ENCODE measurements at regions not wholly inside any gene's neighbourhood (a gene's known extent, or its start where the extent isn't known, plus 50 kb on each side); places are given as distances from the start of the nearest gene placed in this dataset.

- intact Hi-C loops (cut with micrococcal nuclease) = no loop called here
- Histone ChIP-seq H3K4me3 (ENCODE audit: low read length) (no peak overlapping the region), H3K4me1 (ENCODE audit: control insufficient read depth in 2 of 2, insufficient read depth in 2 of 2, low read length in 2 of 2) (no peaks in the 10 kb centered on the region), H3K36me3 (ENCODE audit: control insufficient read depth in 2 of 3, insufficient read depth in 3 of 3, low read length in 3 of 3) (no peaks in the 10 kb centered on the region), H3K27me3 (ENCODE audit: control insufficient read depth in 2 of 2, insufficient read depth in 2 of 2, low read length in 2 of 2) (no peaks in the 10 kb centered on the region), H3K27ac (ENCODE audit: low read depth, low read length) (no peak overlapping the region), H3K9me3 (ENCODE audit: control insufficient read depth in 2 of 3, low read length in 3 of 3) (no peaks in the 10 kb centered on the region)
- ChIA-PET CTCF (no interaction called here), POLR2A (no interaction called here)
- DNase-seq (no peak), ATAC-seq (no peak)
- no peak overlapping the region for H3K27ac Mint-ChIP-seq
- no peak overlapping the region for H3K4me3 Mint-ChIP-seq
- peaks cover 0 to 8% (median 0%) of the 10 kb centered on the region in 5 donors for H3K27me3 Mint-ChIP-seq
- H3K4me1 Mint-ChIP-seq = no peaks in the 10 kb centered on the region
- H3K36me3 Mint-ChIP-seq = no peaks in the 10 kb centered on the region
- H3K9me3 Mint-ChIP-seq = peaks cover 0 to 1% (median 0%) of the 10 kb centered on the region in 11 donors
These were observed 294.1 kb upstream of the UBE2E2 start for GRCh38 chr3:22908989-22909507.

DNA sequence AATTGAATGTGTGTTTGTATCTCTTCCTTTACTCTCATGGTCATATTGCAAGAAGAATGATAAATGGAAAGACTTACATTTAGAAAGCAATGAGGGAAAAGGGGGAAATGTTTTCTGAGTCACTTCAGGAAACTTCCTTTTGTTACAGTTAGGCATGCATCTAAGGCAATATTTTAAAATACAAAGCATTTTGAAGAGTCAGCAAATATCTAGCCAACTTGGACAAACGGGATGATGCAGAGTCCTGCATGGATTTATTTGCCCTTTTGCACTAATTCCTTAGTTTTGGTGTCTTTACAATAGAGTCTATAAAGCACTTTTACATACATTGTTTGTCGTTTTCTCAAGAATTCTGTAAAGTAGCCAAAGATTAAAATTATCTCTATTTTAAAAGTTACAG, 286.2 kb upstream of the UBE2E2 start:
- Histone ChIP-seq H3K27me3 (ENCODE audit: control insufficient read depth in 2 of 2, insufficient read depth in 2 of 2, low read length in 2 of 2) (no peaks in the 10 kb centered on the region), H3K4me1 (ENCODE audit: control insufficient read depth in 2 of 2, insufficient read depth in 2 of 2, low read length in 2 of 2) (no peaks in the 10 kb centered on the region), H3K9me3 (ENCODE audit: control insufficient read depth in 2 of 3, low read length in 3 of 3) (no peaks in the 10 kb centered on the region), H3K27ac (ENCODE audit: low read depth, low read length) (no peak overlapping the region), H3K4me3 (ENCODE audit: low read length) (no peak overlapping the region), H3K36me3 (ENCODE audit: control insufficient read depth in 2 of 3, insufficient read depth in 3 of 3, low read length in 3 of 3) (no peaks in the 10 kb centered on the region)
- ATAC-seq (no peak), DNase-seq (no peak)
- H3K4me3 Mint-ChIP-seq = no peak overlapping the region
- ChIA-PET POLR2A (no interaction called here), CTCF (no interaction called here)
- no peaks in the 10 kb centered on the region for H3K36me3 Mint-ChIP-seq
- H3K4me1 Mint-ChIP-seq = no peaks in the 10 kb centered on the region
- H3K27ac Mint-ChIP-seq = no peak overlapping the region
- peaks cover 0 to 3% (median 0%) of the 10 kb centered on the region in 5 donors for H3K27me3 Mint-ChIP-seq
- H3K9me3 Mint-ChIP-seq = peaks cover 0 to 3% (median 0%) of the 10 kb centered on the region in 11 donors
- intact Hi-C loops (cut with micrococcal nuclease) = no loop called here

DNA sequence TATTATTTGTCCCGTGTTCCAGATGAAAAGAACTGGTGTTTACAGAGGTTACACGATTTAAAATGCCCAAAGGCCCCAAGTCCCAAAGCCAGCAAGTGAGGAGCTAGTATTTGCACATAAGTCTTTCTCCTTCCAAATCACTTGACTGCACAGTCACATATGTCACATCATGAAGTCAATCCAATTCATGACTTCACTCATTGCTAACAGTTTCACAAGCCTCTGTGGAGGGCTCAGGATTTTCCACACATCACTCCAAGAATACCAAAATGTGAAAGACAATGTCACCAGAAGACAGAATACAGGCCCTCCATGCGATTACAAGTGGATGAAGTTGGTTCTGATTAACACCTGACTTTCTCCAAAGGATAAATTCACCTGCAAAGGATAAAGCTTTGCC, 283.1 kb upstream of the UBE2E2 start:
- ChIA-PET POLR2A (no interaction called here), CTCF (no interaction called here)
- H3K36me3 Mint-ChIP-seq = no peaks in the 10 kb centered on the region
- Histone ChIP-seq H3K4me1 (ENCODE audit: control insufficient read depth in 2 of 2, insufficient read depth in 2 of 2, low read length in 2 of 2) (no peaks in the 10 kb centered on the region), H3K4me3 (ENCODE audit: low read length) (no peak overlapping the region), H3K9me3 (ENCODE audit: control insufficient read depth in 2 of 3, low read length in 3 of 3) (no peaks in the 10 kb centered on the region), H3K27me3 (ENCODE audit: control insufficient read depth in 2 of 2, insufficient read depth in 2 of 2, low read length in 2 of 2) (no peaks in the 10 kb centered on the region), H3K27ac (ENCODE audit: low read depth, low read length) (no peak overlapping the region), H3K36me3 (ENCODE audit: control insufficient read depth in 2 of 3, insufficient read depth in 3 of 3, low read length in 3 of 3) (no peaks in the 10 kb centered on the region)
- no peaks in the 10 kb centered on the region for H3K4me1 Mint-ChIP-seq
- no peak overlapping the region for H3K4me3 Mint-ChIP-seq
- H3K9me3 Mint-ChIP-seq = peaks cover 0 to 3% (median 0%) of the 10 kb centered on the region in 11 donors
- DNase-seq (no peak), ATAC-seq (no peak)
- H3K27ac Mint-ChIP-seq = no peak overlapping the region
- intact Hi-C loops (cut with micrococcal nuclease) = no loop called here
- H3K27me3 Mint-ChIP-seq = peaks cover 0 to 3% (median 0%) of the 10 kb centered on the region in 5 donors

GRCh38 chr3:22922317-22922716, 280.8 kb upstream of the UBE2E2 start:
- CTCF ChIA-PET = no interaction called here
- no peak overlapping the region for H3K27ac Mint-ChIP-seq
- H3K36me3 ChIP-seq (ENCODE audit: control insufficient read depth in 2 of 3, insufficient read depth in 3 of 3, low read length in 3 of 3) = no peaks in the 10 kb centered on the region

GRCh38 chr3:22923711-22924110, 279.4 kb upstream of the UBE2E2 start:
- intact Hi-C loops (cut with micrococcal nuclease) = loop anchor here in 1 of 2 donors (2.0 kb wide), 1 partner anchor 881 kb away; the partner anchor contains the start of gene UBE2E1
- H3K36me3 ChIP-seq (ENCODE audit: control insufficient read depth in 2 of 3, insufficient read depth in 3 of 3, low read length in 3 of 3) = no peaks in the 10 kb centered on the region
- Mint-ChIP-seq H3K27ac (no peak overlapping the region), H3K4me3 (no peak overlapping the region), H3K9me3 (no peaks in the 10 kb centered on the region), H3K36me3 (no peaks in the 10 kb centered on the region), H3K27me3 (no peaks in the 10 kb centered on the region), H3K4me1 (no peaks in the 10 kb centered on the region)
- ATAC-seq = no peak
- no peaks in the 10 kb centered on the region for H3K4me1 ChIP-seq (ENCODE audit: control insufficient read depth in 2 of 2, insufficient read depth in 2 of 2, low read length in 2 of 2)
- H3K27me3 ChIP-seq (ENCODE audit: control insufficient read depth in 2 of 2, insufficient read depth in 2 of 2, low read length in 2 of 2) = no peaks in the 10 kb centered on the region
- H3K4me3 ChIP-seq (ENCODE audit: low read length) = no peak overlapping the region
- ChIA-PET CTCF (no interaction called here), POLR2A (no interaction called here)
- no peak overlapping the region for H3K27ac ChIP-seq (ENCODE audit: low read depth, low read length)
- no peaks in the 10 kb centered on the region for H3K9me3 ChIP-seq (ENCODE audit: control insufficient read depth in 2 of 3, low read length in 3 of 3)
- DNase-seq = no peak

More at GRCh38 chr3:22922317-22922716, 280.8 kb upstream of the UBE2E2 start:
- no peaks in the 10 kb centered on the region for H3K27me3 Mint-ChIP-seq
- no peak overlapping the region for H3K27ac ChIP-seq (ENCODE audit: low read depth, low read length)
- peaks cover 0 to 3% (median 0%) of the 10 kb centered on the region in 11 donors for H3K9me3 Mint-ChIP-seq
- DNase-seq (peak in 1 of 9 donors; percentile 1), ATAC-seq (no peak)
- no peaks in the 10 kb centered on the region for H3K9me3 ChIP-seq (ENCODE audit: control insufficient read depth in 2 of 3, low read length in 3 of 3)
- H3K4me1 ChIP-seq (ENCODE audit: control insufficient read depth in 2 of 2, insufficient read depth in 2 of 2, low read length in 2 of 2) = no peaks in the 10 kb centered on the region
- intact Hi-C loops (cut with micrococcal nuclease) = loop anchor here in 1 of 2 donors (2.0 kb wide), 1 partner anchor 882 kb away; the partner anchor contains the start of gene UBE2E1
- H3K4me3 ChIP-seq (ENCODE audit: low read length) = no peak overlapping the region
- POLR2A ChIA-PET = no interaction called here
- no peak overlapping the region for H3K4me3 Mint-ChIP-seq
- H3K27me3 ChIP-seq (ENCODE audit: control insufficient read depth in 2 of 2, insufficient read depth in 2 of 2, low read length in 2 of 2) = no peaks in the 10 kb centered on the region
- no peaks in the 10 kb centered on the region for H3K36me3 Mint-ChIP-seq
- no peaks in the 10 kb centered on the region for H3K4me1 Mint-ChIP-seq

DNA sequence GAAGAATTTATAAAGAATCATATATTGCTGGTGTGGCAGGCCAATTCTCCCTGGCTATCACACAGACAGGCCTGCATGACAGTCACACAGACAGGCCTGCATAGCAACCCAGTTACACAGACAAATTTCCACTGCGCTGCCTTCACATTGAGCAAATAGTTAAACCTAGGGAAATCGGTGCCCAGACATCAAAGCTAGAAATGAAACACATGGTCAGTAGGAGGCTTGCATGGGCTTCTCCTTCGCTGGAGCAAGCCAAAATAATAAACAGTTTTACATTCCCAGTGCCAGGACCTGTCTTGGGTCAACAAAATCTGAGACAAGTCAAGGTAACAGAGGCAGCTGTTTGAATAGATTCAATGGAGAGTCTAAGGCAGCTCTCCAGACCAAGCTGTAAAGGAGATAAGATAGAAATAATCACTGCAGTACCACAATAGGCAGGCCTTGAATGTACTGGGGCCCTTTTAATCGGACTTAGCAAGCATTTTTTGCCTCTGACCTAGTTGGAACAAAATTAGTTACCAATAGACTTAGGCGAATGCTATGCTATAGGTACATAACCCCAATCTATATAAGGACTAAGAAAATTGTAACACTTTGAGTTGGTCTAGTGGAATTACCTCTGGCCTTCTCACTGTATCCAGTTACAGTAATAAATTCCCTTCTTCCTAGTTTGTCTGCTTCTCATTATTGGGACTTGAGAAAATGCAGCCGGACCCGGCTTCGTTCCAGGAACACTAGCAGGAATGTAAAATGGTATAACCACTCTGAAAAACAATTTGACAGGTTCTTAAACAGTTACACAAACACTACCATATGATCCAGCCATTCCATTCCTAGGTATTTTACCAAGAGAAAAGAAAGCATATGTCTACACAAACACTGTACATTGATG, 274.7 kb upstream of the UBE2E2 start:
- Mint-ChIP-seq H3K9me3 (peaks cover 0 to 3% (median 0%) of the 10 kb centered on the region in 11 donors), H3K4me3 (no peak overlapping the region), H3K4me1 (no peaks in the 10 kb centered on the region), H3K36me3 (no peaks in the 10 kb centered on the region), H3K27ac (no peak overlapping the region), H3K27me3 (no peaks in the 10 kb centered on the region)
- no peak overlapping the region for H3K27ac ChIP-seq (ENCODE audit: low read depth, low read length)
- CTCF ChIA-PET = no interaction called here
- H3K36me3 ChIP-seq (ENCODE audit: control insufficient read depth in 2 of 3, insufficient read depth in 3 of 3, low read length in 3 of 3) = no peaks in the 10 kb centered on the region
- intact Hi-C loops (cut with micrococcal nuclease) = no loop called here
- no peak overlapping the region for H3K4me3 ChIP-seq (ENCODE audit: low read length)
- H3K27me3 ChIP-seq (ENCODE audit: control insufficient read depth in 2 of 2, insufficient read depth in 2 of 2, low read length in 2 of 2) = no peaks in the 10 kb centered on the region
- DNase-seq (no peak), ATAC-seq (no peak)
- no peaks in the 10 kb centered on the region for H3K4me1 ChIP-seq (ENCODE audit: control insufficient read depth in 2 of 2, insufficient read depth in 2 of 2, low read length in 2 of 2)
- POLR2A ChIA-PET = no interaction called here
- no peaks in the 10 kb centered on the region for H3K9me3 ChIP-seq (ENCODE audit: control insufficient read depth in 2 of 3, low read length in 3 of 3)

All from naive thymus-derived CD4-positive, alpha-beta T cell (primary cell).